GM12873 (cell line): ENCODE measurements at regions not wholly inside any gene's neighbourhood (a gene's known extent, or its start where the extent isn't known, plus 50 kb on each side); places are given as distances from the start of the nearest gene placed in this dataset.

ENCODE experiments used
- CTCF ChIP-seq: IDR thresholded peaks from 2 replicates; pipeline ENCODE4 v1.5.1; 2012; ENCODE audit warnings: low read depth, mild to moderate bottlenecking, moderate library complexity, low read length, control low read depth; ENCODE audit not compliant: insufficient read depth; ENCODE audit errors: missing control alignments

- no peak for TF ChIP-seq CTCF
These were observed 672.6 kb downstream of the EPHA4 start for GRCh38 chr2:220899492-220899891.

GRCh38 chr2:220904015-220904414 lies 668.1 kb downstream of the EPHA4 start:
- TF ChIP-seq CTCF: no peak

- no peak for TF ChIP-seq CTCF
These were observed 658.7 kb downstream of the EPHA4 start for GRCh38 chr2:220913384-220913783.

GRCh38 chr2:220915092-220915623 lies 656.9 kb downstream of the EPHA4 start:
- no peak for TF ChIP-seq CTCF

- TF ChIP-seq CTCF: no peak
These were observed 655.2 kb downstream of the EPHA4 start for GRCh38 chr2:220916931-220917330.

GRCh38 chr2:220930271-220931076 lies 641.6 kb downstream of the EPHA4 start:
- no peak for TF ChIP-seq CTCF

GRCh38 chr2:220931491-220931890 lies 640.6 kb downstream of the EPHA4 start:
- no peak for TF ChIP-seq CTCF
